HCT116 (cell line): ENCODE measurements at regions not wholly inside any gene's neighbourhood (a gene's known extent, or its start where the extent isn't known, plus 50 kb on each side); places are given as distances from the start of the nearest gene placed in this dataset.
"Not testable (repeated sequence)": the region's sequence is repeated elsewhere in the genome, so short reads cannot be mapped to it uniquely, and the experiment has no call there.

Experiments used
- CBX3 ChIP-seq: IDR thresholded peaks from 2 replicates; pipeline ENCODE4 v1.6.1; 2012; ENCODE audit warnings: low read depth
- CEBPB ChIP-seq: IDR thresholded peaks from 2 replicates; pipeline ENCODE4 v1.6.1; 2012; ENCODE audit warnings: low read depth
- EGR1 ChIP-seq: IDR thresholded peaks from 2 replicates; pipeline ENCODE4 v1.6.1; 2012; ENCODE audit warnings: low read depth
- ELF1 ChIP-seq: IDR thresholded peaks from 2 replicates; pipeline ENCODE4 v1.6.1; 2012; ENCODE audit warnings: low read depth, borderline replicate concordance
- EZH2 ChIP-seq: fragments of 200-600 bp; sonication (generic); IDR thresholded peaks from 2 replicates; pipeline ENCODE4 v1.6.1; 2017; ENCODE audit warnings: antibody characterized with exemption, mixed run types
- JUND ChIP-seq: IDR thresholded peaks from 2 replicates; pipeline ENCODE4 v1.6.1; 2012
- POLR2A ChIP-seq: IDR thresholded peaks from 2 replicates; pipeline ENCODE4 v1.7.0; 2011; ENCODE audit warnings: borderline replicate concordance; ENCODE audit not compliant: insufficient read depth, insufficient read length; ENCODE audit errors: extremely low read depth
- RAD21 ChIP-seq: IDR thresholded peaks from 2 replicates; pipeline ENCODE4 v1.6.1; 2012; ENCODE audit warnings: low read depth, mild to moderate bottlenecking
- SIN3A ChIP-seq: IDR thresholded peaks from 2 replicates; pipeline ENCODE4 v1.6.1; 2012; ENCODE audit warnings: low read depth
- SP1 ChIP-seq: IDR thresholded peaks from 2 replicates; pipeline ENCODE4 v1.6.1; 2012; ENCODE audit warnings: low read depth
- ZNF274 ChIP-seq: fragments of 200-500 bp; sonication (Bioruptor generic); IDR thresholded peaks from 2 replicates; pipeline ENCODE4 v1.6.1; 2014; ENCODE audit warnings: mild to moderate bottlenecking, low read depth, low read length, inconsistent platforms
- TF ChIP-seq, protein P1 (sequence below), 3 experiments: fragments of 200-600 bp in 1 of 3; sonication (generic) in 1 of 3; IDR thresholded peaks in 2 of 3; conservative IDR thresholded peaks in 1 of 3; 2 replicates each; pipeline ENCODE4 v1.5.1; 2012 to 2017; ENCODE audit warnings: low read depth in 2 of 3, low read length in 2 of 3, antibody characterized with exemption in 1 of 3, borderline replicate concordance in 1 of 3, control low read depth in 1 of 3, mild to moderate bottlenecking in 1 of 3, mixed read lengths in 1 of 3, mixed run types in 1 of 3, moderate library complexity in 1 of 3; ENCODE audit not compliant: insufficient read depth in 1 of 3
- TF ChIP-seq, protein P2 (sequence below): IDR thresholded peaks from 2 replicates; pipeline ENCODE4 v1.6.1; 2012
- TF ChIP-seq, protein P3 (sequence below): IDR thresholded peaks from 2 replicates; pipeline ENCODE4 v1.6.1; 2012; ENCODE audit warnings: low read depth

DNA sequence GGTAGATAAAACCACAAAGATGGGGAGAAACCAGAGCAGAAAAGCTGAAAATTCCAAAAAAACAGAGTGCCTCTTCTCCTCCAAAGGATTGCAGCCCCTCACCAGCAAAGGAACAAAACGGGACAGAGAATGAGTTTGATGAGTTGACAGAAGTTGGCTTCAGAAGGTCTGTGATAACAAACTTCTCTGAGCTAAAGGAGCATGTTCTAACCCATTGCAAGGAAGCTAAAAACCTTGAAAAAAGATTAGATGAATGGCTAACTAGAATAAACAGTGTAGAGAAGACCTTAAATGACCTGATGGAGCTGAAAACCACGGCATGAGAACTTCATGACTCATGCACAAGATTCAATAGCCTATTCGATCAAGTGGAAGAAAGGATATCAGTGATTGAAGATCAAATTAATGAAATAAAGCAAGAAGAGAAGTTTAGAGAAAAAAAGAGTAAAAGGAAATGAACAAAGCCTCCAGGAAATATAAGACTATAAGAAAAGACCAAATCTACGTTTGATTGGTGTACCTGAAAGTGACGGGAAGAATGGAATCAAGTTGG lies 67.5 kb upstream of the NEDD9 start:
- TF ChIP-seq CBX3, RAD21, POLR2A, EGR1, JUND, EZH2, SIN3A, ZNF274, SP1, ELF1, CEBPB: not testable (repeated sequence)
- TF ChIP-seq, protein P1, sequence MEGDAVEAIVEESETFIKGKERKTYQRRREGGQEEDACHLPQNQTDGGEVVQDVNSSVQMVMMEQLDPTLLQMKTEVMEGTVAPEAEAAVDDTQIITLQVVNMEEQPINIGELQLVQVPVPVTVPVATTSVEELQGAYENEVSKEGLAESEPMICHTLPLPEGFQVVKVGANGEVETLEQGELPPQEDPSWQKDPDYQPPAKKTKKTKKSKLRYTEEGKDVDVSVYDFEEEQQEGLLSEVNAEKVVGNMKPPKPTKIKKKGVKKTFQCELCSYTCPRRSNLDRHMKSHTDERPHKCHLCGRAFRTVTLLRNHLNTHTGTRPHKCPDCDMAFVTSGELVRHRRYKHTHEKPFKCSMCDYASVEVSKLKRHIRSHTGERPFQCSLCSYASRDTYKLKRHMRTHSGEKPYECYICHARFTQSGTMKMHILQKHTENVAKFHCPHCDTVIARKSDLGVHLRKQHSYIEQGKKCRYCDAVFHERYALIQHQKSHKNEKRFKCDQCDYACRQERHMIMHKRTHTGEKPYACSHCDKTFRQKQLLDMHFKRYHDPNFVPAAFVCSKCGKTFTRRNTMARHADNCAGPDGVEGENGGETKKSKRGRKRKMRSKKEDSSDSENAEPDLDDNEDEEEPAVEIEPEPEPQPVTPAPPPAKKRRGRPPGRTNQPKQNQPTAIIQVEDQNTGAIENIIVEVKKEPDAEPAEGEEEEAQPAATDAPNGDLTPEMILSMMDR (IDR thresholded peaks at IDR 0.05 in 2 of 3, conservative IDR thresholded peaks at IDR 0.05 in 1 of 3; ENCODE audit: borderline replicate concordance in 1 of 3, insufficient read depth in 1 of 3, low read depth in 2 of 3, low read length in 2 of 3), result not testable (repeated sequence)
- TF ChIP-seq, protein P2, sequence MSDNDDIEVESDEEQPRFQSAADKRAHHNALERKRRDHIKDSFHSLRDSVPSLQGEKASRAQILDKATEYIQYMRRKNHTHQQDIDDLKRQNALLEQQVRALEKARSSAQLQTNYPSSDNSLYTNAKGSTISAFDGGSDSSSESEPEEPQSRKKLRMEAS, result not testable (repeated sequence)
- TF ChIP-seq, protein P3, sequence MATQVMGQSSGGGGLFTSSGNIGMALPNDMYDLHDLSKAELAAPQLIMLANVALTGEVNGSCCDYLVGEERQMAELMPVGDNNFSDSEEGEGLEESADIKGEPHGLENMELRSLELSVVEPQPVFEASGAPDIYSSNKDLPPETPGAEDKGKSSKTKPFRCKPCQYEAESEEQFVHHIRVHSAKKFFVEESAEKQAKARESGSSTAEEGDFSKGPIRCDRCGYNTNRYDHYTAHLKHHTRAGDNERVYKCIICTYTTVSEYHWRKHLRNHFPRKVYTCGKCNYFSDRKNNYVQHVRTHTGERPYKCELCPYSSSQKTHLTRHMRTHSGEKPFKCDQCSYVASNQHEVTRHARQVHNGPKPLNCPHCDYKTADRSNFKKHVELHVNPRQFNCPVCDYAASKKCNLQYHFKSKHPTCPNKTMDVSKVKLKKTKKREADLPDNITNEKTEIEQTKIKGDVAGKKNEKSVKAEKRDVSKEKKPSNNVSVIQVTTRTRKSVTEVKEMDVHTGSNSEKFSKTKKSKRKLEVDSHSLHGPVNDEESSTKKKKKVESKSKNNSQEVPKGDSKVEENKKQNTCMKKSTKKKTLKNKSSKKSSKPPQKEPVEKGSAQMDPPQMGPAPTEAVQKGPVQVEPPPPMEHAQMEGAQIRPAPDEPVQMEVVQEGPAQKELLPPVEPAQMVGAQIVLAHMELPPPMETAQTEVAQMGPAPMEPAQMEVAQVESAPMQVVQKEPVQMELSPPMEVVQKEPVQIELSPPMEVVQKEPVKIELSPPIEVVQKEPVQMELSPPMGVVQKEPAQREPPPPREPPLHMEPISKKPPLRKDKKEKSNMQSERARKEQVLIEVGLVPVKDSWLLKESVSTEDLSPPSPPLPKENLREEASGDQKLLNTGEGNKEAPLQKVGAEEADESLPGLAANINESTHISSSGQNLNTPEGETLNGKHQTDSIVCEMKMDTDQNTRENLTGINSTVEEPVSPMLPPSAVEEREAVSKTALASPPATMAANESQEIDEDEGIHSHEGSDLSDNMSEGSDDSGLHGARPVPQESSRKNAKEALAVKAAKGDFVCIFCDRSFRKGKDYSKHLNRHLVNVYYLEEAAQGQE, result not testable (repeated sequence)
